ENCODE measurements at regions not wholly inside any gene's neighbourhood (a gene's known extent, or its start where the extent isn't known, plus 50 kb on each side); places are given as distances from the start of the nearest gene placed in this dataset.

DNA sequence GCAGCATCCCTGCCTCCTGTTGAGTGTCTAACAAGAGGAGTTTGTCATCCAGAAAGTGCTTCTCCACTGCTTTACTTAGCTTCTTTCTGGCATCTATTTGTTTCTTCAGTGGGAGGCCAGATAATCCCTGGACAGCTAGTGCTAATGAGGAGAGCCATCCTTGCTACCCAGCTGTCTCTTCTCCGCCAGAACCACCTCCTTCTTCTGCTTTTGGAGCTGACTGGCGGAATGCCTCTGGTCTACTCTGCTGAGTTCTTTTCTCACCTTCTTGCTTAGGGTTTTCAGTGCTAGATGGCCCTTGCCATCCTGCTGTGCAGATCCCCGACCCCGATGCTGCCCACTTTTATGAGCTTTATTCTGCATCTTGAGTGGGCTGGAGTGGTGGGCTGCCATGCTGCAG lies 145.8 kb downstream of the GPBP1 start:
- Mint-ChIP-seq H3K36me3 (ENCODE audit: low read depth) (no peaks in the 10 kb centered on the region), H3K9me3 (peaks cover 15% of the 10 kb centered on the region), H3K4me1 (peaks cover 42% of the 10 kb centered on the region), H3K27ac (no peak overlapping the region), H3K4me3 (no peak overlapping the region), H3K27me3 (ENCODE audit: low read depth, poor library complexity) (peaks cover 5% of the 10 kb centered on the region)
- no peak for DNase-seq
- TF ChIP-seq CTCF (IDR thresholded peaks at IDR 0.05): no peak

DNA sequence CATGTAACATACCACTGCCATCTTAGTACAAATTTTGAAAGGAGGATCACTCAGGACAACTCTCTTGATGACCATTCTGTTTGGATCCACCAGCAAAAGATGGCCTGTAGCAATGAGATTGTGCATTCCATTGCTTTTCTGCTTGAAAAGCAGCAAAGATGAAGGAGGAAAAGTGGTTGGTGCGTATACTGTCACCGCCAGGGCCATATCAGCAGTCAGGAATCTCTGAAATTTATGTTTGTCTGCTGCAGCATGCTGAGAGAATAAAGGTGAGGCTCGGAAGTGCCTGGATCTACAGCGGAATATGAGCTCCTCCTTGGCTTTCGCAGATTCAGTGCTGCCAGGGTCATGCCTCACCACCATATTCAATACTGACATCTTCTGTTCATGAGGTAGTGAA lies 144.4 kb downstream of the GPBP1 start:
- DNase-seq: no peak
- Mint-ChIP-seq H3K27me3 (ENCODE audit: low read depth, poor library complexity) (peaks cover 6% of the 10 kb centered on the region), H3K4me3 (no peak overlapping the region), H3K4me1 (peaks cover 33% of the 10 kb centered on the region), H3K9me3 (peaks cover 10% of the 10 kb centered on the region), H3K36me3 (ENCODE audit: low read depth) (no peaks in the 10 kb centered on the region), H3K27ac (peak overlapping the region; percentile 40)
- no peak for TF ChIP-seq CTCF (IDR thresholded peaks at IDR 0.05)

- H3K27ac Mint-ChIP-seq: peak overlapping the region; percentile 94
- TF ChIP-seq CTCF (IDR thresholded peaks at IDR 0.05): no peak
- H3K9me3 Mint-ChIP-seq: peaks cover 8% of the 10 kb centered on the region
- no peak for DNase-seq
- peaks cover 31% of the 10 kb centered on the region for H3K4me1 Mint-ChIP-seq
- no peak overlapping the region for H3K4me3 Mint-ChIP-seq
- no peaks in the 10 kb centered on the region for H3K36me3 Mint-ChIP-seq (ENCODE audit: low read depth)
- H3K27me3 Mint-ChIP-seq (ENCODE audit: low read depth, poor library complexity): peaks cover 5% of the 10 kb centered on the region
Observed at GRCh38 chr5:57317341-57317740, 143.5 kb downstream of the GPBP1 start.

DNA sequence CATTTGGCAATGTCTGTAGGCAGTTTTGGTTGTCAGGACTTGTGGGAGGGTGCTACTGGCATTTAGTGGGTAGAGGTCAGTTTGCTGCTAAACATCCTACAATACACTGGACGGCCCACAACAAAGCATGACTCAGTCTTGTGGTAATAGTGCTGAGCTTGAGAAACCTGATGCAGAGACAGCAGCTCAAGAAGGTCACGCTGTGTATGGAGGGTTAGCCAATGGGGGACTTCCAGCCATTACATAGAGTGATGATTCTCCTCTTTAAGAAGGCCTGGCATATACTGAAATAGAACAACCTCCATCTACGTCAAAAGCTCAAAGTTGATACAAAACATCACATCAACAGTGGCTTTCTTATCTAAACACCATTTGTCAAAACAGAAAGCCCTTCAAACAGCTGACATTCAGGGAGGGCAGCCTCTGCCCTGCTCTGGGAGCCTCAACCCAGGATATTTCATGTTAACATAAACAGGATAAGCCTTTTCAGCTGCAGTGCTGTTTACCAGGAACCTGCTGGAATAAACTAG lies 143.0 kb downstream of the GPBP1 start:
- H3K27ac Mint-ChIP-seq: peak overlapping the region; percentile 94
- peaks cover 5% of the 10 kb centered on the region for H3K9me3 Mint-ChIP-seq
- no peak for TF ChIP-seq CTCF (IDR thresholded peaks at IDR 0.05)
- H3K36me3 Mint-ChIP-seq (ENCODE audit: low read depth): no peaks in the 10 kb centered on the region
- no peak for DNase-seq
- H3K27me3 Mint-ChIP-seq (ENCODE audit: low read depth, poor library complexity): peaks cover 3% of the 10 kb centered on the region
- H3K4me1 Mint-ChIP-seq: peaks cover 28% of the 10 kb centered on the region
- H3K4me3 Mint-ChIP-seq: no peak overlapping the region

GRCh38 chr5:57315941-57316340 lies 142.1 kb downstream of the GPBP1 start:
- no peak overlapping the region for H3K4me3 Mint-ChIP-seq

More at GRCh38 chr5:57315941-57316340, 142.1 kb downstream of the GPBP1 start:
- peaks cover 28% of the 10 kb centered on the region for H3K4me1 Mint-ChIP-seq
- H3K9me3 Mint-ChIP-seq: peaks cover 5% of the 10 kb centered on the region
- no peaks in the 10 kb centered on the region for H3K36me3 Mint-ChIP-seq (ENCODE audit: low read depth)
- DNase-seq: no peak
- peaks cover 3% of the 10 kb centered on the region for H3K27me3 Mint-ChIP-seq (ENCODE audit: low read depth, poor library complexity)
- peak overlapping the region; percentile 35 for H3K27ac Mint-ChIP-seq
- no peak for TF ChIP-seq CTCF (IDR thresholded peaks at IDR 0.05)

All from nephron progenitor cell (in vitro differentiated cells).